Caco-2 (cell line): ENCODE measurements at regions not wholly inside any gene's neighbourhood (a gene's known extent, or its start where the extent isn't known, plus 50 kb on each side); places are given as distances from the start of the nearest gene placed in this dataset.
"Not testable (repeated sequence)": the region's sequence is repeated elsewhere in the genome, so short reads cannot be mapped to it uniquely, and the experiment has no call there.

ENCODE experiments used
- BruUV-seq: library from RNA; stranded (reverse); fragments of 400-500 nt; replicated peaks from 2 replicates; lab custom pipeline; 2021; lab: Mats Ljungman, UMichigan
- CTCF ChIA-PET: fragments of 300-600 bp; sonication (Branson Sonifier 250); formaldehyde crosslinking; loops from one replicate; lab custom pipeline; 2022; ENCODE audit warnings: antibody characterized with exemption; lab: Charles Lee
- POLR2A ChIA-PET: fragments of 300-600 bp; sonication (Branson Sonifier 250); formaldehyde crosslinking; loops from one replicate; lab custom pipeline; 2022; ENCODE audit warnings: antibody characterized with exemption; lab: Charles Lee
- DNase-seq, 2 experiments: peaks; one replicate each; pipeline versions ENCODE4 v3.0.0 to v3.0.0-alpha.2; 2020 to 2022
- H3K27me3 ChIP-seq: replicated peaks from 2 replicates; pipeline ENCODE4 v1.6.0; 2011; ENCODE audit warnings: low read length; ENCODE audit not compliant: control insufficient read depth, insufficient read depth
- H3K36me3 ChIP-seq: 2 replicates; pipeline ENCODE4 v1.5.1; 2011; ENCODE audit warnings: low read length; ENCODE audit not compliant: control insufficient read depth, insufficient read depth
- H3K4me1 ChIP-seq: fragments of 250-450 bp; sonication (Bioruptor Pico); 2 replicates; pipeline ENCODE4 v1.5.1; 2020; ENCODE audit warnings: mild to moderate bottlenecking
- H3K4me3 ChIP-seq: 2 replicates; pipeline ENCODE4 v1.5.1; 2011; ENCODE audit warnings: low read depth, mild to moderate bottlenecking, control low read depth, low read length
- H3K9me3 ChIP-seq: fragments of 250-450 bp; sonication (Bioruptor Pico); 2 replicates; pipeline ENCODE4 v1.5.1; 2020; ENCODE audit warnings: mild to moderate bottlenecking, moderate library complexity
- H3K27ac Mint-ChIP-seq: one replicate; pipeline ENCODE4 v1.8.0; 2022; ENCODE audit warnings: mixed read lengths; ENCODE audit not compliant: unreplicated experiment
- H3K27me3 Mint-ChIP-seq: one replicate; pipeline ENCODE4 v1.8.0; 2022; ENCODE audit warnings: mixed read lengths; ENCODE audit not compliant: insufficient read depth, unreplicated experiment
- H3K36me3 Mint-ChIP-seq: one replicate; pipeline ENCODE4 v1.8.0; 2022; ENCODE audit warnings: mild to moderate bottlenecking, mixed read lengths; ENCODE audit not compliant: insufficient read depth, unreplicated experiment
- H3K4me1 Mint-ChIP-seq: one replicate; pipeline ENCODE4 v1.8.0; 2022; ENCODE audit warnings: low read depth, mixed read lengths; ENCODE audit not compliant: unreplicated experiment
- H3K4me3 Mint-ChIP-seq: one replicate; pipeline ENCODE4 v1.8.0; 2022; ENCODE audit warnings: mild to moderate bottlenecking, moderate library complexity, mixed read lengths; ENCODE audit not compliant: unreplicated experiment
- H3K9me3 Mint-ChIP-seq: one replicate; pipeline ENCODE4 v1.8.0; 2022; ENCODE audit warnings: mixed read lengths; ENCODE audit not compliant: unreplicated experiment
- CTCF ChIP-seq, 2 experiments: fragments of 200-600 bp in 1 of 2; IDR thresholded peaks; 1 replicate in 1 of 2; 2 replicates in 1 of 2; pipeline versions ENCODE4 v1.5.1 to v1.8.0; 2011 to 2022; ENCODE audit warnings: antibody characterized with exemption in 1 of 2, control low read depth in 1 of 2, inconsistent platforms in 1 of 2, low read depth in 1 of 2, low read length in 1 of 2, mild to moderate bottlenecking in 1 of 2, moderate library complexity in 1 of 2; ENCODE audit not compliant: insufficient read depth in 1 of 2, severe bottlenecking in 1 of 2, unreplicated experiment in 1 of 2
- intact Hi-C: fragments of 100-400 bp; cut with micrococcal nuclease; formaldehyde crosslinking; loops from one replicate; pipeline ENCODE4 v1.10.0; 2022; ENCODE audit not compliant: unreplicated experiment

DNA sequence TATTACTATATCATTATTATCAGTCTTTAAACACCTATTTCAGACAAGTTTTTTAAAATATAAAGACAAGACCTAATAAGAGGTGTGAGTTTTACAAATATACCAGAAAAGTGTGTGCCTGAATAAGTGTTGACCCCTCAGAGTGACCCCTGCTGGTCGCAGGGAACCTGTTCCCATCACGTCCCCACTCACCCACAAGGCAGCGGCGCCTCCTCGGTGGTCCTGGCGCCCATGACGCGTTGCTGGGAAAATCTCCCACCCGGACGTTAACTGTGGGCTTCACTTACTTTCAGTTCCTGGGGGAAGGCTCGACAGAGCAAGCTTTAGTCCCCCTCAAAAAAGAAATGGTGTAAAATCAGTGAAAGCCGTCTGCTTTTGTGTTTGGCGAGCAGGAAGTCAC is 93.5 kb downstream of the TMEM18 start:
- no peaks in the 10 kb centered on the region for H3K4me1 ChIP-seq
- H3K27me3 Mint-ChIP-seq = peaks cover 2% of the 10 kb centered on the region
- BruUV-seq = no TSS peak

DNA sequence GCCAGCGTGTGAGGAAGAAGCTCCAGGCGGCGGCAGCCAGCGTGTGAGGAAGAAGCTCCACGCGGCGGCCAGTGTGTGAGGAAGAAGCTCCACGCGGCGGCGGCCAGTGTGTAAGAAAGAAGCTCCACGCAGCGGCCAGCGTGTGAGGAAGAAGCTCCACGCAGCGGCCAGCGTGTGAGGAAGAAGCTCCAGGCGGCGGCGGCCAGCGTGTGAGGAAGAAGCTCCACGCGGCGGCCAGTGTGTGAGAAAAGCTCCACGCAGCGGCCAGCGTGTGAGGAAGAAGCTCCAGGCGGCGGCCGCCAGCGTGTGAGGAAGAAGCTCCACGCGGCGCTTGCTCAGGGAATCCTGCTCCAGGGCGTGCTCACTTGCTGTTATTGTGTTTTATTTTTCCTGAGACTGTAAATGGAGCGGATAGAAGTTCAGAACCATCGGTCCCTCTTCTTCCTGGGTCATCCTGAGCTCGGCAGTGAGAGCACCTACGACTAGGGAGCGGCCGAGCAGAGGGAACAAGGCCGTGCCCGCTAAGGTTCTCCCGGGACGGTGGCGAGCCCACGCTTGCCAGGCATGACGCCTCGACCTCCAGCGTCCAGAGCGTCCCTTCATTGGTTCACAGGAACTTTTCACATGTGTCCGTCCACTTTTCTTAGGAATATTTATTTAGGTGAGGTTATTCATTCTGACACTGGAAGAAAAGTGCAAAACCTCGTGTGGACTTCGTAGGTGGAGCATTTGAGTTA is 94.2 kb downstream of the TMEM18 start:
- Mint-ChIP-seq H3K4me1 (no peaks in the 10 kb centered on the region), H3K4me3 (no peak overlapping the region), H3K27me3 (peaks cover 2% of the 10 kb centered on the region), H3K9me3 (no peaks in the 10 kb centered on the region), H3K36me3 (no peaks in the 10 kb centered on the region), H3K27ac (no peak overlapping the region)
- Histone ChIP-seq H3K27me3 (no peaks in the 10 kb centered on the region), H3K4me1 (no peaks in the 10 kb centered on the region), H3K36me3 (no peaks in the 10 kb centered on the region), H3K9me3 (no peaks in the 10 kb centered on the region), H3K4me3 (no peak overlapping the region)
- ChIA-PET CTCF (interaction anchor here (0.7 kb wide), 1 partner anchor 765 kb away, joined by 4 read pairs; no protein-coding TSS in a partner anchor), POLR2A (no interaction called here)
- intact Hi-C loops = no loop called here
- BruUV-seq = no TSS peak
- DNase-seq = no peak
- no peak for TF ChIP-seq CTCF (IDR thresholded peaks at IDR 0.05; ENCODE audit: insufficient read depth in 1 of 2, low read depth in 1 of 2, low read length in 1 of 2, severe bottlenecking in 1 of 2, unreplicated experiment in 1 of 2)

More for the DNA sequence above, 93.5 kb downstream of the TMEM18 start:
- CTCF ChIA-PET = no interaction called here
- DNase-seq = no peak
- Mint-ChIP-seq H3K4me1 (no peaks in the 10 kb centered on the region), H3K27ac (no peak overlapping the region), H3K4me3 (no peak overlapping the region), H3K9me3 (no peaks in the 10 kb centered on the region), H3K36me3 (no peaks in the 10 kb centered on the region)
- TF ChIP-seq CTCF (IDR thresholded peaks at IDR 0.05; ENCODE audit: insufficient read depth in 1 of 2, low read depth in 1 of 2, low read length in 1 of 2, severe bottlenecking in 1 of 2, unreplicated experiment in 1 of 2) = no peak
- intact Hi-C loops = no loop called here
- no peaks in the 10 kb centered on the region for H3K27me3 ChIP-seq
- POLR2A ChIA-PET = no interaction called here
- H3K9me3 ChIP-seq = no peaks in the 10 kb centered on the region
- no peak overlapping the region for H3K4me3 ChIP-seq
- no peaks in the 10 kb centered on the region for H3K36me3 ChIP-seq

DNA sequence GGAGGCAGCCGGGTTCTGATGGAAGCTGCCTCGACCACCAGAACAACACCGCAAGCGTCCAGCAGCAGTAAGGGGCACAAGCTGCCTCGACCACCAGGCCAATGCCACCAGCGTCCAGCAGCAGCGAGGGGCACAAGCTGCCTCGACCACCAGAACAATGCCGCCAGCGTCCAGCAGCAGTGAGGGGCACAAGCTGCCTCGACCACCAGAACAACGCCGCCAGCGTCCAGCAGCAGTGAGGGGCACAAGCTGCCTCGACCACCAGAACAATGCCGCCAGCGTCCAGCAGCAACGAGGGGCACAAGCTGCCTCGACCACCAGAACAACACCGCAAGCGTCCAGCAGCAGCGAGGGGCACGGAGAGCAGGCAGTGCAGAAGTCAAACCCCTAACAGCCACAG is 94.9 kb downstream of the TMEM18 start:
- POLR2A ChIA-PET, BruUV-seq, H3K36me3 Mint-ChIP-seq, H3K4me1 ChIP-seq, H3K9me3 Mint-ChIP-seq, H3K4me1 Mint-ChIP-seq, intact Hi-C loops, H3K27ac Mint-ChIP-seq, H3K36me3 ChIP-seq, DNase-seq, H3K27me3 ChIP-seq, H3K9me3 ChIP-seq, H3K27me3 Mint-ChIP-seq, H3K4me3 ChIP-seq, H3K4me3 Mint-ChIP-seq: not testable (repeated sequence)
- CTCF ChIA-PET = interaction anchor here (0.7 kb wide), 1 partner anchor 766 kb away, joined by 4 read pairs; no protein-coding TSS in a partner anchor
